HT-29 (cell line): ENCODE measurements at regions not wholly inside any gene's neighbourhood (a gene's known extent, or its start where the extent isn't known, plus 50 kb on each side); places are given as distances from the start of the nearest gene placed in this dataset.
"Not testable (repeated sequence)": the region's sequence is repeated elsewhere in the genome, so short reads cannot be mapped to it uniquely, and the experiment has no call there.

Experiments used
- DNase-seq: peaks from one replicate; pipeline ENCODE4 v3.0.0-alpha.2; 2015; ENCODE audit warnings: low spot score

GRCh38 chr4:187118166-187118565 lies 394.5 kb upstream of the FAT1 start:
- no peak for DNase-seq

GRCh38 chr4:187118602-187119120 lies 395.0 kb upstream of the FAT1 start:
- no peak for DNase-seq

DNA sequence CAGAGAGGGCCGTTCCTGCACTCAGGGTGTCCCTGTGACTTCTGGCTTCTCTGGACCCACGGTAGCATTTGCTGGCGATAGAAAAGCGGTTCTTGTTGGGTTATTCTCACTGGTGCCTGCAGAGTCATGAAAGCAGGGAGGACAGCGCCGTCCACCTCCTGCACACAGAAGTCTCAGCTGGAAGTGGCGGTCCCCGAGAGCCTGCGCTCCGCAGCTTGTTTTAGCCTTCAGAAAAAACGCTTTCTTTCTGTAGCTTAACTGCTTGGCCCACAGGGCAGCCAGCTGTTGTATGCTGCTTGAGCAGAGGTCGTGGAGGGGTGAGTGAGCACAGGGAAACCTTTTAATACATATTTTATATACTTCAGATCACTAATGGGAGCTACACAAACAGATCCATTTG lies 400.7 kb upstream of the FAT1 start:
- no peak for DNase-seq

DNA sequence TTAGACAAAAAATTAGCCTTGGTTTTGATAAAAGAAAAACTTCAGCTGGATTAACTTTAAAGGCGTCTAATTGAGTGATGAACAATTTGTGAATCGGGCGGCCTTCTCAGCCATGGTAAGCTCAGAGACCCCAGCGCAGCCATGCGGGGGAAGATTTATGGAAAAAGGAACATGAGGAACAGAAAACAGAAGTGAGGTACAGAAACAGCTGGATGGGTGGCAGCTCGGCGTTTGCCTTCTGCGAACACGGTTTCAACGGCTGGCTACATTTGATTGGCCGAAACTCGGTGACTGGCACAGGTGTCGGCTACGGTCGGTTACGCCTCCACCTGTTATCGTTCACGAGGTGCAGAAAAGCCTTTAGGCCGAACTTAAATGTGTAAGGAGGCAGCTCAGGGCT lies 401.4 kb upstream of the FAT1 start:
- no peak for DNase-seq

- DNase-seq, result no peak
These were observed 403.8 kb upstream of the FAT1 start for GRCh38 chr4:187127456-187127855.

DNA sequence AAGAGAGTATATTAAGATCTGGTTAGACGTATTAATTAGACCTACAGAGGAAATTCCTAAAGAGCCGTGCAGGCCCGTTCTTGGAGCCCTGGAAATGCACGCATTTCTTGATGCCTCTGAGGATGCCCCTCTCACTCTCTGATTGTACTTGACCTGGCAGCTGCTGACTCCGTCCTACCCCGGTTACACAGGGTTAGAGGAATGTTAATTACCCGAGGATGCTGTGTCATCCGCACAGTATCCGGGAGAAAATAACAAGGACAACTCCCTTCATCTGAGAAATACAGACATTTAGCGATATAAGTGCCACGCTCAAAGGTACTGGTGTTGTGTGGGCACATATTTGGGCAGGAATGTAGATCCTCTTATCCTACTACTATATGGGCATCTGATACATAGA lies 404.6 kb upstream of the FAT1 start:
- no peak for DNase-seq

DNA sequence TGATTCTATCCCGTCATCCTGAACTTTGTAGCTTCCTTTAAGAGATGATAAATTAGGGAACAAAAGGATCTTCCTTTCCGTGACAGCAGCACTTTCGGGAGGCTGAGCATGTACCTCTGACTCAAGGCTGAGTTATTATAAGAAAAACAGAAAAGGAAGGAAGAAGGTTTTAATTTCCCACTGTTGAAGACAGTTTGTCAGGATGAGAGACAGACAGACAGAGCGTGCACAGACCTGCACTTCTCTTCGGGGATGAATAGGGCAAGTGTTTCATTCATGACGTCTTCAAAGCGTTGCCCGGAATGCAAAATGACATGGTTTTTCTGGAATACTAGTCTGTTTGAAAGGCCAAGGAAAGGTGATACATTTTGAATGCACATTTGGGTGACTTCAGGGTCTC lies 405.3 kb upstream of the FAT1 start:
- no peak for DNase-seq

DNA sequence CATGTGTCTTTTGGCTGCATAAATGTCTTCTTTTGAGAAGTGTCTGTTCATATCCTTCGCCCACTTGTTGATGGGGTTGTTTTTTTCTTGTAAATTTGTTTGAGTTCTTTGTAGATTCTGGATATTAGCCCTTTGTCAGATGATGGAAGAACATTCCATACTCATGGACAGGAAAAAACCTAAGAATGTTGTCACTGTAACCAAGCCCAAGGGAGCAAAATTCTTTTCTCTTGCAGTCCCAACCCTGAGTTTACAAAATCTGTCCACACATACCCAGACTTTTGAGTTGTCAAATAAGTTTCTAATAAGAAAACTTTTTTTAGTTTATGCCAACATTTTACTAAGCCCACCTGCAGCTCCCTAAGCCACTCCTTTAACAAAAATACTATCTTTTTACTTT lies 408.2 kb upstream of the FAT1 start:
- DNase-seq, result not testable (repeated sequence)

DNA sequence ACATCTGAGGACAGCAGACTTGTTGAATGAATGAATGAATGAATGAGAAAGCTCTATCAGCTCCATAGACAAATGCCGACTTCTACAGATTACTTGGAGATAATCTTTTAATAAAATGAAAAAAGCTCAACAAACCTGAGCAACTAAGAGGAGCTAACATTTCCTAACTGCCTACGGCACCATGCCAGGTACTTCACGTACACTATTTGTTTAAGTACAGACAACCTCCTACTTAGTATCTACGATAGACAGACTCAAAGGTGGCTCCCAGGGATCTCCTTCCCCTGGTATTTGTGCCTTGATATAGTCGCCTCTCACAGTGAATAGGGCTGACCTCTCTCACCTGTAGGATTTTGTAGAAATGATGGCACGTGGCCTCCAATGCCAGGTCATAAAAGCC lies 412.2 kb upstream of the FAT1 start:
- DNase-seq, result no peak

DNA sequence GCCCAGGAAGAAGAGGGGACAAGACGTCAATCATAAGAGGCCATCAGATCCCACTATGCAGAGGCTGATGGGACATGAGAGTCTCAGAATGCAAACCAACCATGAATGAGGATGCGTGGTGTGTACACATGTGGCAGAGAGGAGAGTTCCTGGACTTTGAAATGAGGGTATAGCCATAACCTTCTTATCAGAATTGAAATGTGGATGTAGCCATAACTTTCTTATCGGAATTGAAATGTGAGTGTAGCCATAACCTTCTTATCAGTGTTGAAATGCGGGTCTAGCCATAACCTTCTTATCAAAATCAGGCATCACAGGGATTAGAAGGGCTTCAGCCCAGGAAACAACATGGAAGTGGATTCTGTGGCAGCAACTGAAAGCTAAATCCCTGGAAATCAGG lies 415.5 kb upstream of the FAT1 start:
- no peak for DNase-seq

DNA sequence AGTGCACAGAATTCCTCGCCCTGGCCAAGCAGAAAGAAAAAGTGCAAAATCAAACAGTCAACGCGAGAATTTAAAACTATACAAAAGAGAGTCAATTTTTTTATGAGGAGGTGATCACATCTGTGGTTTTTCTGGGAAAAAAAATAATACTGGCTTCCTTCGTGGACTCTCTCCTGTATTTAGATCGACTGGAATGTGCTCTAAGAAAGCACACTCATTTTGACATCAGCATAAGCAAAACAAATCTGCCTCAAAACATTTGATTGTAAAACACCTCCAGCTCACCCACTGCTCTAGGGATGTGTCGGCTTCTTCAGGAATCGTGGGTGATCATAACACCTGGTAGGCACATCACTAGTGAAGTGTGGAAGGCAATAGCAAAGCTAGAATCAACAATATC lies 417.4 kb upstream of the FAT1 start:
- DNase-seq, result no peak

- DNase-seq, result no peak
These were observed 425.7 kb upstream of the FAT1 start for GRCh38 chr4:187149229-187149945.

GRCh38 chr4:187157380-187157958 lies 433.8 kb upstream of the FAT1 start:
- DNase-seq, result no peak

GRCh38 chr4:187158003-187158402 lies 434.3 kb upstream of the FAT1 start:
- DNase-seq, result no peak

GRCh38 chr4:187160486-187160885 lies 436.8 kb upstream of the FAT1 start:
- no peak for DNase-seq

DNA sequence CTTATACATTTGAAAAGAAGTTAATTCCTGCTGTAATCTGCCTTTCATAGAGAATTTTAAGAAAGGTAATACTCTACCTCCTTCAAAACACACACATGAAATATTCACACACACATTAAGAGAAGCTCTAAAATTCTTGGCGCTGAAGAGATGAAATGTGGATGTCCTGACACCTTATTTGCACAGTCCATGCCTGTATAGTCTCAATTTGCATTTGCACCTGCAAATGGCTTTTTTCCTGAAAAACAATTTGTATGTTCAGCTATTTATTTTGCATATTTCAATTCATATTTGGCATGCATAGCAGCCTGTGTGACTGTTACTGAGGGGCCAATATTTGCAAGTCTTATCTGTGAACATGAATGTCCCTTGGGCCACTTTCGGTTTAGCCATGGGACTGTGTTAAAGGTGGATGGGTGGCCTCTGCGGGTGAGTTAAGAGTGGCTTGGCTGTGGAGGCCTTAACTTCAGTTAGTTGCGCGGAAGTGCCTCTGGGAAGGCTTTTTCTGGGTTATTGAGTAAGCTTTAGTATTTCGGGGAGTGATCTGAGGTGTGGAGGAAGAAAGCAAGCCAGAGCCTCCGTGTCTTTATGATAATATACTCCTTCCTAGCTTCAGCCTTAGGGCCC lies 443.3 kb upstream of the FAT1 start:
- no peak for DNase-seq

- no peak for DNase-seq
These were observed 448.2 kb upstream of the FAT1 start for GRCh38 chr4:187171706-187172339.

DNA sequence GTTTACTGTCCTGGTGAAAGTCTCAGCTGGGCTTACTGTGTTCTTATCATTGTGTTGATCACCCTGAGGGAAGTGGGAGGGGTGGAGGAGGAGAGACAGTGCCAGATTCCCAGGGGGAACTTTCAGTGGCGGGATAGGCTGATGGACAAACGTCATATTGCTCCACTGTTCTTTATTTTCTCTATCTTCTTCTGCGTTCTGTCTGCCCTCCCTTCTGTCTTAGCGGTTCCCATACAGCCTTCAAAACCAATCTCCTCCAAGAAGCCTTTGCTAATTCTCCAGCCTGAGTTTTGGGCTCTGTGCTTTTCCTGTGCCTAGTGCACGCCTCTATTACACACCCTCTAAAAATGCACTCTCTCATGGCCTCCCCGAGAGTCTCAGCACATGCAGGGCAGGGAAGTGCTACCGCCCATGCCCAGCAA lies 448.7 kb upstream of the FAT1 start:
- DNase-seq, result no peak

- no peak for DNase-seq
These were observed 451.1 kb upstream of the FAT1 start for GRCh38 chr4:187174749-187175148.

- DNase-seq, result no peak
These were observed 451.5 kb upstream of the FAT1 start for GRCh38 chr4:187175197-187175596.

- DNase-seq, result no peak
These were observed 452.7 kb upstream of the FAT1 start for GRCh38 chr4:187176261-187176910.

- DNase-seq, result no peak
These were observed 454.4 kb upstream of the FAT1 start for GRCh38 chr4:187178084-187178483.
